Transverse colon (tissue), 4 donors: ENCODE measurements at regions not wholly inside any gene's neighbourhood (a gene's known extent, or its start where the extent isn't known, plus 50 kb on each side); places are given as distances from the start of the nearest gene placed in this dataset.

Experiments used
- DNase-seq: peaks from one replicate; pipeline ENCODE4 v3.0.0-alpha.2; 2019
- H3K27ac ChIP-seq, 4 donors: fragments of 200-600 bp; sonication (generic); 2 replicates each; pipeline ENCODE4 v1.5.1; 2016 to 2018; ENCODE audit warnings: inconsistent platforms in 4 of 4
- H3K27me3 ChIP-seq: fragments of 200-600 bp; sonication (generic); 2 replicates; pipeline ENCODE4 v1.5.1; 2017; ENCODE audit warnings: inconsistent platforms
- H3K36me3 ChIP-seq, 4 donors: fragments of 200-600 bp; sonication (generic); 2 replicates each; pipeline ENCODE4 v1.5.1; 2017 to 2019; ENCODE audit warnings: inconsistent platforms in 4 of 4
- H3K4me1 ChIP-seq, 4 donors: fragments of 200-600 bp; sonication (generic); 2 replicates each; pipeline ENCODE4 v1.5.1; 2017 to 2020; ENCODE audit warnings: inconsistent platforms in 4 of 4
- H3K4me3 ChIP-seq, 4 donors: fragments of 200-600 bp; sonication (generic); 1 replicate in 1 of 4; 2 replicates in 3 of 4; pipeline versions ENCODE4 v1.5.1 to v1.6.1; 2017 to 2019; ENCODE audit warnings: inconsistent platforms in 4 of 4
- H3K9me3 ChIP-seq, 2 donors: fragments of 200-600 bp; sonication (generic); 2 replicates each; pipeline ENCODE4 v1.5.1; 2017 to 2019; ENCODE audit warnings: inconsistent platforms in 2 of 2
- EP300 ChIP-seq: sonication (generic); formaldehyde crosslinking; IDR thresholded peaks from one replicate; pipeline ENCODE4 v1.6.1; 2017; ENCODE audit warnings: antibody characterized with exemption, low read depth
- POLR2A ChIP-seq: fragments of 450-650 bp; IDR thresholded peaks from one replicate; pipeline ENCODE4 v1.6.1; 2016; ENCODE audit warnings: antibody characterized with exemption, mild to moderate bottlenecking, moderate library complexity
- POLR2AphosphoS5 ChIP-seq, 3 donors: sonication (generic); formaldehyde crosslinking; IDR thresholded peaks; one replicate each; pipeline ENCODE4 v1.6.1; 2016; ENCODE audit warnings: antibody characterized with exemption in 3 of 3
- WGBS, 2 donors: methylation state at CpG; one replicate each; pipeline ENCODE4 v1.1.5; 2018; ENCODE audit warnings: low coverage in 1 of 2; 5-methylcytosine and 5-hydroxymethylcytosine counted together
- in situ Hi-C, 4 donors: fragments of 200-750 bp; cut with MboI; loops; one replicate each; pipeline versions ENCODE4 v1.15.0 to v1.15.1; 2017; ENCODE audit warnings: low sequenced_read_pairs in 3 of 4, low pct_ligation_motif_present in 1 of 4, low pct_unique_long_range_greater_than_20kb in 1 of 4
- intact Hi-C: fragments of 100-400 bp; cut with DNase I; formaldehyde crosslinking; loops from one replicate; pipeline ENCODE4 v1.15.1; 2023; ENCODE audit warnings: low total_unique reads
- TF ChIP-seq, protein P1 (sequence below), 5 experiments: fragments of 200-600 bp in 3 of 5; fragments of 450-650 bp in 2 of 5; sonication (generic) in 3 of 5; IDR thresholded peaks; 1 replicate in 2 of 5; 2 replicates in 3 of 5; pipeline ENCODE4 v1.5.1; 2016 to 2017; ENCODE audit warnings: antibody characterized with exemption in 5 of 5, inconsistent platforms in 3 of 5, mild to moderate bottlenecking in 2 of 5, moderate library complexity in 1 of 5

DNA sequence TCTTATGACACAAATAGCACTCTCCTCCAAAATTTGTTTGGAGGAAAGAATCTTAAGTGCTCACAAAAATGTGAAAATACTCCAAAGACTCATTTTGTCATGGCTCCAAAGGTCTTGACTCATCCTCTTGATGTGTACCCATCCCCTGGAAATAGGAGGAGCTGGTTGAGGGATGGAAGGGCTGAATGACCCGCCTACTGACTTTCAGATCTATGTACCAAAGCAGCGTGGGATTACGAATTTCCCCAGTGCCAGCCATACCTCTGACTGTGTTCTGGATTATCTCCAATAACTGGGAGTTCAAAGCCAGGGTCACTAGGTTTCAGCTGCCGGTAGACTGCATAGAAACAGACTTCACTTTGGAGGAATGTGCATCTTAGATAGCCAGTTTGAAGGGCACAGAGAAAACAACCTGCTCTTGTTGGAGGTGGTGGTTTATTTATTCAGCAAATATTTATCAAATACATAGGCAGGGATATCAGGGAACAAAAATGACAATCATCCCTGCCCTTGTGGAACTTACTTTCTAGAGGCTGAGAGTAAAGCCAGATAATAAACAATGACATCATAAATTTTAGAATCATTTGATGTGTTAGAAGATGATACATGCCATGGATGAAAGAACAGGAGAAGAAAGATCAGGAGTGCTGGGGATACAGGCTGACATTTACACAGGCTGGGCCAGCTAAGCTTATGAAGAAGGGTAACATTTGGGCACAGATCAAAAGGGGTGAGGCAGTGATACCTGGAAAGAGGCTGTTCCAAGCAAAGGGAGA, 246.6 kb downstream of the TBXT start:
- in situ Hi-C loops = no loop called here
- TF ChIP-seq, protein P1, sequence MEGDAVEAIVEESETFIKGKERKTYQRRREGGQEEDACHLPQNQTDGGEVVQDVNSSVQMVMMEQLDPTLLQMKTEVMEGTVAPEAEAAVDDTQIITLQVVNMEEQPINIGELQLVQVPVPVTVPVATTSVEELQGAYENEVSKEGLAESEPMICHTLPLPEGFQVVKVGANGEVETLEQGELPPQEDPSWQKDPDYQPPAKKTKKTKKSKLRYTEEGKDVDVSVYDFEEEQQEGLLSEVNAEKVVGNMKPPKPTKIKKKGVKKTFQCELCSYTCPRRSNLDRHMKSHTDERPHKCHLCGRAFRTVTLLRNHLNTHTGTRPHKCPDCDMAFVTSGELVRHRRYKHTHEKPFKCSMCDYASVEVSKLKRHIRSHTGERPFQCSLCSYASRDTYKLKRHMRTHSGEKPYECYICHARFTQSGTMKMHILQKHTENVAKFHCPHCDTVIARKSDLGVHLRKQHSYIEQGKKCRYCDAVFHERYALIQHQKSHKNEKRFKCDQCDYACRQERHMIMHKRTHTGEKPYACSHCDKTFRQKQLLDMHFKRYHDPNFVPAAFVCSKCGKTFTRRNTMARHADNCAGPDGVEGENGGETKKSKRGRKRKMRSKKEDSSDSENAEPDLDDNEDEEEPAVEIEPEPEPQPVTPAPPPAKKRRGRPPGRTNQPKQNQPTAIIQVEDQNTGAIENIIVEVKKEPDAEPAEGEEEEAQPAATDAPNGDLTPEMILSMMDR (IDR thresholded peaks at IDR 0.05) = no peak
- TF ChIP-seq EP300 (no peak), POLR2A (no peak), POLR2AphosphoS5 (IDR thresholded peaks at IDR 0.05) (no peak)
- Histone ChIP-seq H3K4me1 (no peaks in the 10 kb centered on the region), H3K27ac (no peak overlapping the region), H3K27me3 (no peaks in the 10 kb centered on the region), H3K36me3 (no peaks in the 10 kb centered on the region), H3K4me3 (no peak overlapping the region), H3K9me3 (no peaks in the 10 kb centered on the region)
- intact Hi-C loops = no loop called here
- 78% methylated on average over 4 of the region's 4 CpGs; no CpG with 5 or more reads in 1 of the 2 donors for WGBS, 2 donors
- DNase-seq = no peak

DNA sequence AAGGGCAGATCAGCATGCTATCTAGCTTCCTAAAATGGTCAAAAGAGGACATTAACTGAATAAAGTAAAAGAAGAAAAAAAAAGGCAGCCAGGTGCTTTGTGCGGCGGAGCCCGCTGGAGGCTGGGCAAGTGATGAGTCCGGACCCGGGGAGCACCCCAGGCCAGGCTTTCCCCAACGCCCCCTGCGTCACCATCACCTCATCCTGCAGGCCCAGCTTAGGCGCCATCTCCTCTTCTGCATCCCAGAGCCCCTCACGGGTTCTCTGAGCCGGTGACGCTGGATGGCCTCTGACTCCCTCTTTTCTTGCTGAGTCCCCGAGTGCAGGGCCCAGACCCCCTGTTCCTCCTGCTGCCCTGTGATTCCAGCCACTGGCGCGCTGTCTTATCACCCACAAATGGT, 250.1 kb downstream of the TBXT start:
- no peaks in the 10 kb centered on the region for H3K36me3 ChIP-seq
- no peak for DNase-seq
- in situ Hi-C loops (no loop called here), intact Hi-C loops (no loop called here)
- H3K27me3 ChIP-seq = no peaks in the 10 kb centered on the region
- H3K4me3 ChIP-seq = no peak overlapping the region
- no peaks in the 10 kb centered on the region for H3K4me1 ChIP-seq
- H3K27ac ChIP-seq = no peak overlapping the region
- WGBS, 2 donors = 93 to 94% methylated on average over 7 to 14 of the region's 14 CpGs
- no peaks in the 10 kb centered on the region for H3K9me3 ChIP-seq
- TF ChIP-seq, protein P1 (IDR thresholded peaks at IDR 0.05) = no peak
- TF ChIP-seq POLR2AphosphoS5 (IDR thresholded peaks at IDR 0.05) = no peak
- no peak for TF ChIP-seq EP300
- TF ChIP-seq POLR2A = no peak

DNA sequence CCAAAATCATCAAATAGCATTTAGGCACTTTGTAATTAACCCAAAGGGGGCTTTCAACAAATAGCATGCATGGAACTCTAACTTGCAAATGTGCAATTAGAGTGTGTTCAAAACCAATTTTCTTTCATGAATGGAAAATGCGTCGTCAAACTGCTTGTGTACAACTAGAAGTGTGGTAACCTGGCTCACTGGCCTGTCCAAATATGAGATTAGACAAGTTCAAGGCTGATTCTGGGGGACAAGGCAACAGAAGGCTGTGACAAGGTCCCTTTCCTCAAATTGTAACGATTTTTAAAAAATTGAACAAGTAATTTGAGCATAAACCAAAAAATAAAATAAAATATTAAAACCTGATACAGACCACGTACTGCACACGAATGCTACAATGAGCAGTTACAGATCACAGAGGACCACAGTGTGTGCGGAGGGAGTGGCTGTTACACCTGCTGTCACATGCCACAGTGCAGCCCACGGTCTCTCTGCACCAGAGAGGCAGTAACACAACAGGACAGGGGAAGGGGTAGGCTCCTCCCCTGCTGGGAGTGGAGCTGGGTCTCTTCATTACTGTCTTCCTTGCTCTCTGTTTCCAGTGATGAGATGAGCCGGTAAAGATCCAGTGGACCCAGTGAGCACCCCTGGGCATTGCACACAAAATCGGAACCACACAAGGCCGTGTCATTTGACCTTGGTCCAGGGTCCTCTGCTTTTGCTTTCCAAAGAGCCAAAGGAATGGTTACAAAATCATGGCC, 252.2 kb upstream of the PDE10A start:
- intact Hi-C loops (no loop called here), in situ Hi-C loops (no loop called here)
- Histone ChIP-seq H3K27me3 (no peaks in the 10 kb centered on the region), H3K27ac (no peak overlapping the region), H3K4me1 (no peaks in the 10 kb centered on the region), H3K4me3 (no peak overlapping the region), H3K36me3 (no peaks in the 10 kb centered on the region), H3K9me3 (no peaks in the 10 kb centered on the region)
- WGBS, 2 donors = 84 to 86% methylated on average over 2 to 10 of the region's 10 CpGs
- DNase-seq = no peak
- TF ChIP-seq POLR2A (no peak), POLR2AphosphoS5 (IDR thresholded peaks at IDR 0.05) (no peak), EP300 (no peak)
- TF ChIP-seq, protein P1 (IDR thresholded peaks at IDR 0.05) = no peak

DNA sequence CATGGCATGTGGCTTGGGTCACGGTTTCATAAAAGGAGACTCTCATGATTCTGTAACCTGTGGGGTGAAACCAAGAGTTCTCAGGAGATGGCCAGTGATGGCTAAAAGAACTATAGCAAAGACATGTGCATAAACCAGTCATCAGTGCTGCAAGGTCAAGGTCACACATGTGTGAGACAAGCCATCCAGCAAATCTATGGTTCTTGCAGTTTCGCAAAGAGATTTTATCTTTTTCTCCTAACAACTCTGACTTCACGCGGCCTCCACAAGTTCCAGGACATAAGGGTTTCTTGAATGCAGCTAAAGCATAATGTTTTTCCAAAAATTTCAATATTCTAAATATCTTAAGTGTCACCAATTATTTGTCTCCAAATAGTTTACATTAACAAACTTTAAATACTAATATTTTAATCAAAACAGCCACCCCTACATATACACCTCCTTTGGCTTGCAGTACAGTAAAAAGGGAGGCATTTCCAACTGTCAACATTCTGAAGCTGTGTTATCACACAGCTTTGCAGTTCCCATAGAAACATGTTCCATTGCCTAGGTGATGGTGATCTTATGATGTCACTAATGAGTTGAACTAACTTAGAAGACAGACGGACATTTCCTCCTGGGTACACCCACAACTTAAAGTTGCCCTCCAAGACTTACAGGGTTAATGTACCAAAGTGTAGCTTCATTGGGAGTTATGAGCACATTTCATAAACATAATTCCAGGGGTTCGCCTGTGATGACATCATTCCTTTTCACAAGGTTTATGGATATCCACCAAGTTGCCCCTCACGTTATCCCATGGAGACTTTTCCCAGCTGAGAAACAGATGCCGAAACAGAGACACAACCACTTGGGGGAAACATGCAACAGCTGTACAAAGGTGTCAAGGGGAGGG, 250.9 kb upstream of the PDE10A start:
- H3K4me1 ChIP-seq = no peaks in the 10 kb centered on the region
- no peaks in the 10 kb centered on the region for H3K27me3 ChIP-seq
- no peak overlapping the region for H3K4me3 ChIP-seq
- intact Hi-C loops (no loop called here), in situ Hi-C loops (no loop called here)
- no peaks in the 10 kb centered on the region for H3K9me3 ChIP-seq
- H3K36me3 ChIP-seq = no peaks in the 10 kb centered on the region
- TF ChIP-seq POLR2AphosphoS5 (IDR thresholded peaks at IDR 0.05) (no peak), POLR2A (no peak), EP300 (no peak)
- TF ChIP-seq, protein P1 (IDR thresholded peaks at IDR 0.05) = no peak
- no peak overlapping the region for H3K27ac ChIP-seq
- 71 to 81% methylated on average over 8 of the region's 8 CpGs for WGBS, 2 donors
- no peak for DNase-seq
